Uterus (tissue), 3 donors: ENCODE measurements at regions not wholly inside any gene's neighbourhood (a gene's known extent, or its start where the extent isn't known, plus 50 kb on each side); places are given as distances from the start of the nearest gene placed in this dataset.
"Not testable (repeated sequence)": the region's sequence is repeated elsewhere in the genome, so short reads cannot be mapped to it uniquely, and the experiment has no call there.

Experiments used
- DNase-seq, 2 donors: peaks; one replicate each; pipeline ENCODE4 v3.0.0-alpha.2; 2019 to 2020
- H3K27ac ChIP-seq, 2 donors: fragments of 200-600 bp; sonication (generic); 1 replicate in 1 of 2; 2 replicates in 1 of 2; pipeline ENCODE4 v1.5.1; 2016 to 2018
- H3K27me3 ChIP-seq, 2 donors: fragments of 200-600 bp; sonication (generic); one replicate each; pipeline ENCODE4 v1.5.1; 2018 to 2019; ENCODE audit warnings: control low read depth in 1 of 2
- H3K36me3 ChIP-seq, 2 donors: fragments of 200-600 bp; sonication (generic); one replicate each; pipeline ENCODE4 v1.5.1; 2019; ENCODE audit warnings: control low read depth in 1 of 2
- H3K4me1 ChIP-seq, 2 donors: fragments of 200-600 bp; sonication (generic); one replicate each; pipeline ENCODE4 v1.5.1; 2018 to 2019; ENCODE audit warnings: control low read depth in 1 of 2
- H3K4me3 ChIP-seq, 2 donors: fragments of 200-600 bp; sonication (generic); 1 replicate in 1 of 2; 2 replicates in 1 of 2; pipeline ENCODE4 v1.5.1; 2018 to 2019; ENCODE audit warnings: mild to moderate bottlenecking in 1 of 2
- H3K9me3 ChIP-seq, 2 donors: fragments of 200-600 bp; sonication (generic); one replicate each; pipeline ENCODE4 v1.5.1; 2019; ENCODE audit warnings: control low read depth in 1 of 2
- intact Hi-C: fragments of 100-400 bp; cut with DNase I; formaldehyde crosslinking; loops from one replicate; pipeline ENCODE4 v1.15.1; 2023; ENCODE audit warnings: low total_unique reads
- donor health status: DM: yes; HTN: yes; CAD: no.

GRCh38 chr1:121041497-121041896 lies 142.6 kb downstream of the FAM72B start:
- H3K4me3 ChIP-seq, H3K36me3 ChIP-seq, H3K4me1 ChIP-seq, H3K27ac ChIP-seq, H3K9me3 ChIP-seq, intact Hi-C loops, H3K27me3 ChIP-seq, DNase-seq: not testable (repeated sequence)

- H3K27ac ChIP-seq, H3K4me1 ChIP-seq, DNase-seq, intact Hi-C loops, H3K27me3 ChIP-seq, H3K4me3 ChIP-seq, H3K36me3 ChIP-seq, H3K9me3 ChIP-seq: not testable (repeated sequence)
Measured at GRCh38 chr1:121042882-121043281, 141.3 kb downstream of the FAM72B start.

- H3K4me1 ChIP-seq, H3K27ac ChIP-seq, H3K4me3 ChIP-seq, H3K36me3 ChIP-seq, H3K9me3 ChIP-seq, intact Hi-C loops, H3K27me3 ChIP-seq, DNase-seq: not testable (repeated sequence)
Measured at GRCh38 chr1:121048293-121048752, 135.8 kb downstream of the FAM72B start.

- H3K27ac ChIP-seq, H3K4me3 ChIP-seq, H3K9me3 ChIP-seq, H3K36me3 ChIP-seq, H3K27me3 ChIP-seq, intact Hi-C loops, DNase-seq, H3K4me1 ChIP-seq: not testable (repeated sequence)
Measured at GRCh38 chr1:121048769-121049443, 135.2 kb downstream of the FAM72B start.

GRCh38 chr1:121050097-121050496 lies 134.0 kb downstream of the FAM72B start:
- intact Hi-C loops, H3K9me3 ChIP-seq, H3K36me3 ChIP-seq, H3K27me3 ChIP-seq, H3K27ac ChIP-seq, DNase-seq, H3K4me3 ChIP-seq, H3K4me1 ChIP-seq: not testable (repeated sequence)

GRCh38 chr1:121051161-121051790 lies 132.9 kb downstream of the FAM72B start:
- H3K4me1 ChIP-seq, H3K27ac ChIP-seq, H3K4me3 ChIP-seq, H3K9me3 ChIP-seq, intact Hi-C loops, DNase-seq, H3K27me3 ChIP-seq, H3K36me3 ChIP-seq: not testable (repeated sequence)

- H3K4me1 ChIP-seq, H3K4me3 ChIP-seq, H3K36me3 ChIP-seq, H3K9me3 ChIP-seq, H3K27me3 ChIP-seq, intact Hi-C loops, DNase-seq, H3K27ac ChIP-seq: not testable (repeated sequence)
Measured at GRCh38 chr1:121052081-121052660, 132.0 kb downstream of the FAM72B start.

- H3K9me3 ChIP-seq, H3K36me3 ChIP-seq, DNase-seq, H3K4me3 ChIP-seq, H3K27ac ChIP-seq, H3K4me1 ChIP-seq, H3K27me3 ChIP-seq, intact Hi-C loops: not testable (repeated sequence)
Measured at GRCh38 chr1:121054928-121055327, 129.2 kb downstream of the FAM72B start.

- DNase-seq, H3K36me3 ChIP-seq, H3K27me3 ChIP-seq, H3K9me3 ChIP-seq, intact Hi-C loops, H3K4me3 ChIP-seq, H3K4me1 ChIP-seq, H3K27ac ChIP-seq: not testable (repeated sequence)
Measured at GRCh38 chr1:121066925-121067324, 117.2 kb downstream of the FAM72B start.

- H3K36me3 ChIP-seq, DNase-seq, intact Hi-C loops, H3K27ac ChIP-seq, H3K27me3 ChIP-seq, H3K4me1 ChIP-seq, H3K4me3 ChIP-seq, H3K9me3 ChIP-seq: not testable (repeated sequence)
Measured at GRCh38 chr1:121068738-121069499, 115.2 kb downstream of the FAM72B start.

GRCh38 chr1:121073852-121074251 lies 110.3 kb downstream of the FAM72B start:
- H3K9me3 ChIP-seq, DNase-seq, intact Hi-C loops: not testable (repeated sequence)

GRCh38 chr1:121075254-121075805 lies 108.8 kb downstream of the FAM72B start:
- H3K4me1 ChIP-seq, intact Hi-C loops: not testable (repeated sequence)

More at GRCh38 chr1:121073852-121074251, 110.3 kb downstream of the FAM72B start:
- not testable (repeated sequence) for H3K4me3 ChIP-seq, H3K27me3 ChIP-seq, H3K36me3 ChIP-seq, H3K4me1 ChIP-seq, H3K27ac ChIP-seq

GRCh38 chr1:121076674-121077073 lies 107.5 kb downstream of the FAM72B start:
- H3K4me1 ChIP-seq, intact Hi-C loops, H3K27me3 ChIP-seq, H3K36me3 ChIP-seq, H3K9me3 ChIP-seq, H3K27ac ChIP-seq, H3K4me3 ChIP-seq, DNase-seq: not testable (repeated sequence)

More at GRCh38 chr1:121075254-121075805, 108.8 kb downstream of the FAM72B start:
- H3K9me3 ChIP-seq, H3K27ac ChIP-seq, H3K27me3 ChIP-seq, H3K36me3 ChIP-seq, DNase-seq, H3K4me3 ChIP-seq: not testable (repeated sequence)
